T-helper 2 cell treated with Interferon-gamma antibody and Interleukin-4, amounts not matched to agents 5 μg/mL and 100 μg/mL, for 36 hours (primary cell): ENCODE measurements at regions not wholly inside any gene's neighbourhood (a gene's known extent, or its start where the extent isn't known, plus 50 kb on each side); places are given as distances from the start of the nearest gene placed in this dataset.

ENCODE experiments used
- DNase-seq: peaks from one replicate; pipeline ENCODE4 v3.0.0; 2021; ENCODE audit warnings: low spot score
- H3K27ac Mint-ChIP-seq: one replicate; pipeline ENCODE4 v1.8.0; 2021; ENCODE audit warnings: mild to moderate bottlenecking, mixed read lengths
- H3K27me3 Mint-ChIP-seq: one replicate; pipeline ENCODE4 v1.8.0; 2021; ENCODE audit warnings: low read depth, mixed read lengths
- H3K36me3 Mint-ChIP-seq: one replicate; pipeline ENCODE4 v1.8.0; 2021; ENCODE audit warnings: low read depth, mixed read lengths
- H3K4me1 Mint-ChIP-seq: one replicate; pipeline ENCODE4 v1.8.0; 2021; ENCODE audit warnings: low read depth, mixed read lengths
- H3K4me3 Mint-ChIP-seq: one replicate; pipeline ENCODE4 v1.8.0; 2022; ENCODE audit warnings: mild to moderate bottlenecking, moderate library complexity, mixed read lengths
- H3K9me3 Mint-ChIP-seq: one replicate; pipeline ENCODE4 v1.8.0; 2021; ENCODE audit warnings: mixed read lengths

GRCh38 chr5:12777342-12777741 lies 873.1 kb upstream of the CTNND2 start:
- H3K36me3 Mint-ChIP-seq = no peaks in the 10 kb centered on the region
- no peak overlapping the region for H3K4me3 Mint-ChIP-seq
- peaks cover 27% of the 10 kb centered on the region for H3K9me3 Mint-ChIP-seq
- H3K27ac Mint-ChIP-seq = no peak overlapping the region
- H3K27me3 Mint-ChIP-seq = no peaks in the 10 kb centered on the region
- H3K4me1 Mint-ChIP-seq = no peaks in the 10 kb centered on the region
- DNase-seq = no peak

- no peaks in the 10 kb centered on the region for H3K4me1 Mint-ChIP-seq
- H3K36me3 Mint-ChIP-seq = no peaks in the 10 kb centered on the region
- H3K4me3 Mint-ChIP-seq = no peak overlapping the region
- no peaks in the 10 kb centered on the region for H3K27me3 Mint-ChIP-seq
- no peak overlapping the region for H3K27ac Mint-ChIP-seq
- peaks cover 36% of the 10 kb centered on the region for H3K9me3 Mint-ChIP-seq
- no peak for DNase-seq
Observed at GRCh38 chr5:12772276-12772675, 868.0 kb upstream of the CTNND2 start.

GRCh38 chr5:12759377-12759776 lies 855.1 kb upstream of the CTNND2 start:
- Mint-ChIP-seq H3K9me3 (peaks cover 37% of the 10 kb centered on the region), H3K4me3 (no peak overlapping the region), H3K27ac (no peak overlapping the region), H3K27me3 (no peaks in the 10 kb centered on the region), H3K36me3 (no peaks in the 10 kb centered on the region), H3K4me1 (no peaks in the 10 kb centered on the region)
- DNase-seq = no peak

DNA sequence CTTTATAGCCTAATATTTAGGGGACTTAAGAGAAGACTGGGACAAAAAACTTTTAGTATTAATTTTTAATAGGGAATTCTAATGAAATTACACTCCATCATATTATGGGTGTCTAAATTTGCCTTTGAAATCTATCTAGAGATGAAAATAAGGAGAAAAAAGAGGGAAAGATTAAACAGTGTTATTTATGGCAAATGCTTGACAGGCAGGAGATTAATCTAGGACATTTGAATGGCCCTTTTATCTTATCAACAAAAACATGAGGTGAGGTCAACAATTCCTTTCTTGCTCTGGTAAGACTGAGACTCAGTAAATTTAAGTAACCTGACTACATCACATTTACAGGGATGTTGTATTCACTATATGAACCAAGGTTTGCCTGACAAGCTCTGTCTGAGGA lies 852.8 kb upstream of the CTNND2 start:
- H3K4me1 Mint-ChIP-seq = no peaks in the 10 kb centered on the region
- no peaks in the 10 kb centered on the region for H3K36me3 Mint-ChIP-seq
- no peaks in the 10 kb centered on the region for H3K27me3 Mint-ChIP-seq
- no peak overlapping the region for H3K27ac Mint-ChIP-seq
- DNase-seq = no peak
- no peak overlapping the region for H3K4me3 Mint-ChIP-seq
- peaks cover 40% of the 10 kb centered on the region for H3K9me3 Mint-ChIP-seq

DNA sequence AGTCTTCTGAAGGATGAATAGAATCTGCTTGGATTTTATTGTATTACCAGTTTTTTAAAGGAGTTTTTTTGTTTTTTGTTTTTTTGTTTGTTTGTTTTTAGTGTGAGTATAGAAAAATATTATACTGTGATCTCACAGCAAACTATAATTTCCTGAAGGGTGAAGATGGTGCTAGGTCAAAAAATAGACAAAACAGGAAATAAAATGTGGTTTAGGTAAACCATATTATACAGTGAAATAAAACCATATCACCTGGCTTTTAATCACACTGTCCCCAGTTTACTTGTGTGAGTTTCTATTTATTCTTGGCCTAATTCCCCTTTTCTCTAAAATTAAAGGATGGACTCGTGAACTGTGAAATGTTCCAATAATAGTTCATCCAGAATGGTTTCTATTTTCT lies 841.3 kb upstream of the CTNND2 start:
- H3K27me3 Mint-ChIP-seq = no peaks in the 10 kb centered on the region
- no peak for DNase-seq
- peaks cover 38% of the 10 kb centered on the region for H3K9me3 Mint-ChIP-seq
- H3K4me1 Mint-ChIP-seq = no peaks in the 10 kb centered on the region
- no peak overlapping the region for H3K27ac Mint-ChIP-seq
- H3K36me3 Mint-ChIP-seq = no peaks in the 10 kb centered on the region
- no peak overlapping the region for H3K4me3 Mint-ChIP-seq

GRCh38 chr5:12743582-12743981 lies 839.3 kb upstream of the CTNND2 start:
- H3K9me3 Mint-ChIP-seq = peaks cover 38% of the 10 kb centered on the region
- no peaks in the 10 kb centered on the region for H3K4me1 Mint-ChIP-seq
- DNase-seq = no peak
- no peak overlapping the region for H3K27ac Mint-ChIP-seq
- no peaks in the 10 kb centered on the region for H3K36me3 Mint-ChIP-seq
- H3K27me3 Mint-ChIP-seq = no peaks in the 10 kb centered on the region
- H3K4me3 Mint-ChIP-seq = no peak overlapping the region

GRCh38 chr5:12730354-12730753 lies 826.1 kb upstream of the CTNND2 start:
- Mint-ChIP-seq H3K36me3 (no peaks in the 10 kb centered on the region), H3K4me1 (no peaks in the 10 kb centered on the region), H3K27me3 (no peaks in the 10 kb centered on the region), H3K9me3 (peaks cover 47% of the 10 kb centered on the region), H3K4me3 (no peak overlapping the region), H3K27ac (no peak overlapping the region)
- no peak for DNase-seq

DNA sequence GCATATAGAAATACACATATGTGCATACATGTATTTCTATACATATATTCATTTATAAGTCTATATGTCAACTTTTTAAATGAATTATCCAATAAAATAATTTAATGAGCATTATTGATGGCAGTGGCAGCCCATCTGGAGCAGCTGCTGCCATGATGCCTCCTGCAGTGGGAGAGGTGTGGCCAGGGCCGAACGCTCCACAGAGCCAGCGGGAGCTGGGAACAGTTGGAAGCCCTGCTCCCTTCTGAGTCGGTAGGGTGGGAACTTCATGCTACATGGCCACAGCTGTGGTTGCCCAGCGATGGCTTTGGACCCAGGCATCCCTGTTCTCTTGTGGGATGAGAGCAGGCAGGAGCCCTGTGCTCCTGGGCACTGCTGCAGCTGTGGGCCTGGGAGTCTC lies 812.4 kb upstream of the CTNND2 start:
- H3K9me3 Mint-ChIP-seq = peaks cover 26% of the 10 kb centered on the region
- DNase-seq = no peak
- no peaks in the 10 kb centered on the region for H3K36me3 Mint-ChIP-seq
- H3K4me1 Mint-ChIP-seq = no peaks in the 10 kb centered on the region
- H3K27ac Mint-ChIP-seq = no peak overlapping the region
- H3K4me3 Mint-ChIP-seq = no peak overlapping the region
- H3K27me3 Mint-ChIP-seq = no peaks in the 10 kb centered on the region

GRCh38 chr5:12707560-12707959 lies 803.3 kb upstream of the CTNND2 start:
- peaks cover 38% of the 10 kb centered on the region for H3K9me3 Mint-ChIP-seq
- H3K4me3 Mint-ChIP-seq = no peak overlapping the region
- H3K4me1 Mint-ChIP-seq = no peaks in the 10 kb centered on the region
- H3K27me3 Mint-ChIP-seq = no peaks in the 10 kb centered on the region
- no peaks in the 10 kb centered on the region for H3K36me3 Mint-ChIP-seq
- no peak overlapping the region for H3K27ac Mint-ChIP-seq
- DNase-seq = no peak

DNA sequence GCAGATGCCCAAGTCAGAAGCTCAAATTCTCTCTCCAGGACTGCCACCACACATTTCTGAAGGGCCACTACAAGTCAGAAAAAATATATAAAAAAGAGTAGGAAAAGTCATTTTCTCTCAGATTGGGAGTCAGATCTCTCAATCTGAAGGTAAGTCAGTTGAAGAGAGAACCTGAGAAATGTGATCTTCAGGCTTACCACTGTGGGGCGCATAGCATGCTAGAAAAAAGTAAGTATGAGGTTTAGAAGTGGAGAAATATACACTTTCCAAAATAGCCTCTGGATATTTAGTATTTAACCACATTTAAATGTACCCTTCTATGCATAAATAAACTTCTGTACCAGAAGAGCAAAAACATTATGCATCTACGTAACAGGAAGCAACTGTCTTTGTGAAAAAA lies 800.7 kb upstream of the CTNND2 start:
- no peaks in the 10 kb centered on the region for H3K4me1 Mint-ChIP-seq
- H3K27ac Mint-ChIP-seq = no peak overlapping the region
- DNase-seq = no peak
- no peaks in the 10 kb centered on the region for H3K27me3 Mint-ChIP-seq
- H3K36me3 Mint-ChIP-seq = no peaks in the 10 kb centered on the region
- H3K4me3 Mint-ChIP-seq = no peak overlapping the region
- peaks cover 47% of the 10 kb centered on the region for H3K9me3 Mint-ChIP-seq

GRCh38 chr5:12703254-12703653 lies 799.0 kb upstream of the CTNND2 start:
- no peak overlapping the region for H3K27ac Mint-ChIP-seq

GRCh38 chr5:12695651-12696050 lies 791.4 kb upstream of the CTNND2 start:
- Mint-ChIP-seq H3K4me1 (no peaks in the 10 kb centered on the region), H3K27me3 (no peaks in the 10 kb centered on the region), H3K27ac (no peak overlapping the region), H3K4me3 (no peak overlapping the region), H3K9me3 (peaks cover 36% of the 10 kb centered on the region), H3K36me3 (no peaks in the 10 kb centered on the region)
- no peak for DNase-seq

More at GRCh38 chr5:12703254-12703653, 799.0 kb upstream of the CTNND2 start:
- no peaks in the 10 kb centered on the region for H3K4me1 Mint-ChIP-seq
- H3K4me3 Mint-ChIP-seq = no peak overlapping the region
- no peak for DNase-seq
- no peaks in the 10 kb centered on the region for H3K27me3 Mint-ChIP-seq
- peaks cover 48% of the 10 kb centered on the region for H3K9me3 Mint-ChIP-seq
- H3K36me3 Mint-ChIP-seq = no peaks in the 10 kb centered on the region

DNA sequence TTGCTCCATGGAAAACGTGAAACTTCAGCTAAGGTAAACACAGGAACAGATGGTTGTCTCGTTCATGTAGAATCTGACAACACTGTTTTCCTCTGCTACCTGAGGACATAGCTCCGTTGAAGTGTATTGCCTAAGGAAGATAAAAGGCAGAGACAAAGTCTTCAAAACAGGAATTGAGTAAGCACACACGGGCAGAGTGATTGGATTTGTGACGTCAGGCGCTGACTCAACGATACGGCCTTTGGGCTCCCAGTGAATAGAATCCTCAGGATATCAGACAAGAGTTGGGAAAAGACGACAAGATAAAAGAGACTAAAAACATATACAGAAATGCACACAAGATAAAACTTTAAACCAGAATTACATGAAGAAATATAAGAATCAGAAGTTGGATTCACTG lies 787.1 kb upstream of the CTNND2 start:
- Mint-ChIP-seq H3K9me3 (peaks cover 48% of the 10 kb centered on the region), H3K27me3 (no peaks in the 10 kb centered on the region), H3K4me1 (no peaks in the 10 kb centered on the region), H3K4me3 (no peak overlapping the region), H3K36me3 (no peaks in the 10 kb centered on the region), H3K27ac (no peak overlapping the region)
- no peak for DNase-seq

GRCh38 chr5:12690361-12690760 lies 786.1 kb upstream of the CTNND2 start:
- DNase-seq = no peak
- H3K9me3 Mint-ChIP-seq = peaks cover 40% of the 10 kb centered on the region
- no peaks in the 10 kb centered on the region for H3K27me3 Mint-ChIP-seq
- no peaks in the 10 kb centered on the region for H3K4me1 Mint-ChIP-seq
- H3K27ac Mint-ChIP-seq = no peak overlapping the region
- H3K36me3 Mint-ChIP-seq = no peaks in the 10 kb centered on the region
- H3K4me3 Mint-ChIP-seq = no peak overlapping the region

DNA sequence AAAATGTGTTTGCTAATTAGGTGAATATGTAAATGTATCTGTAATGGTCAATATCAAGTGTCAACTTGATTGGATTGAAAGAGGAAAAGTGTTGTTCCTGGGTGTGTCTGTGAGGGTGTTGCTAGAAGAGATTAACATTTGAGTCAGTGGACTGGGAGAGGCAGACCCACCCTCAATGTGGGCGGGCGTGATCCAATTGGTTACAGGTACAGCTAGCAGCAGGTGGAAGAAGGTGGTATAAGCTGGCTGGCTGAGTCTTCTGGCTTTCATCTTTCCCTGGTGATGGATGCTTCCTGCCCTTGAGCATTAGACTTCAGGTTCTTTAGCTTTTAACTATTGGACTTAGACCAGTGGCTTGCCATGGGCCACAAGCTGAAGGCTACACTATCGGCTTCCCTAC lies 779.0 kb upstream of the CTNND2 start:
- H3K36me3 Mint-ChIP-seq = no peaks in the 10 kb centered on the region
- H3K27me3 Mint-ChIP-seq = no peaks in the 10 kb centered on the region
- no peaks in the 10 kb centered on the region for H3K4me1 Mint-ChIP-seq
- DNase-seq = no peak
- H3K27ac Mint-ChIP-seq = no peak overlapping the region
- no peak overlapping the region for H3K4me3 Mint-ChIP-seq
- H3K9me3 Mint-ChIP-seq = peaks cover 6% of the 10 kb centered on the region
